ENCODE measurements at regions not wholly inside any gene's neighbourhood (a gene's known extent, or its start where the extent isn't known, plus 50 kb on each side); places are given as distances from the start of the nearest gene placed in this dataset.

DNA sequence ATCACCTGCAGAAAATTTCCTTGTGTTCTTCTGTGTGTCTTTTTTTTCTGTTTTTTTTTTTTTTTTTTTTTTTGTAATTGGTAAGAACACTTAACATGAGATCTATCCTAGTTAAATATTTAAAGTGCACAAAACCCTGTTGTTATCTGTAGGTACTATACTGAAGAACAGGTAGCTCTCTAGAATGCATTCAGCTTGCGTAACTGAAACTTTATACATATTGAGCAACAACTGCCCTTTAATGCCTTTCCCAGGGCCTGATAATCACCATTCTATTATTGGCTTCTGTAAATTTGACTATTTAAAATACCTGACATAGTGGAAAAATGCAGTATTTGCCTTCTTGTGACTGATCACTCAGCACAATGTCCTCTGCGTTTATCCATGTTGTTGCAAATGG lies 701.8 kb downstream of the SUCLG1 start:
- TF ChIP-seq, protein P1, sequence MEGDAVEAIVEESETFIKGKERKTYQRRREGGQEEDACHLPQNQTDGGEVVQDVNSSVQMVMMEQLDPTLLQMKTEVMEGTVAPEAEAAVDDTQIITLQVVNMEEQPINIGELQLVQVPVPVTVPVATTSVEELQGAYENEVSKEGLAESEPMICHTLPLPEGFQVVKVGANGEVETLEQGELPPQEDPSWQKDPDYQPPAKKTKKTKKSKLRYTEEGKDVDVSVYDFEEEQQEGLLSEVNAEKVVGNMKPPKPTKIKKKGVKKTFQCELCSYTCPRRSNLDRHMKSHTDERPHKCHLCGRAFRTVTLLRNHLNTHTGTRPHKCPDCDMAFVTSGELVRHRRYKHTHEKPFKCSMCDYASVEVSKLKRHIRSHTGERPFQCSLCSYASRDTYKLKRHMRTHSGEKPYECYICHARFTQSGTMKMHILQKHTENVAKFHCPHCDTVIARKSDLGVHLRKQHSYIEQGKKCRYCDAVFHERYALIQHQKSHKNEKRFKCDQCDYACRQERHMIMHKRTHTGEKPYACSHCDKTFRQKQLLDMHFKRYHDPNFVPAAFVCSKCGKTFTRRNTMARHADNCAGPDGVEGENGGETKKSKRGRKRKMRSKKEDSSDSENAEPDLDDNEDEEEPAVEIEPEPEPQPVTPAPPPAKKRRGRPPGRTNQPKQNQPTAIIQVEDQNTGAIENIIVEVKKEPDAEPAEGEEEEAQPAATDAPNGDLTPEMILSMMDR (IDR thresholded peaks at IDR 0.05; ENCODE audit: low read depth, low read length, poor library complexity, severe bottlenecking) = no peak
- no peak for TF ChIP-seq EZH2phosphoT487 (IDR thresholded peaks at IDR 0.05; ENCODE audit: borderline replicate concordance, low read length)

All from DOHH2 (cell line).